Right cardiac atrium (tissue), 5 donors: ENCODE measurements at regions not wholly inside any gene's neighbourhood (a gene's known extent, or its start where the extent isn't known, plus 50 kb on each side); places are given as distances from the start of the nearest gene placed in this dataset.

Source experiments
- ATAC-seq, 2 donors: fragments of 200-7000 bp; cut with Tn5 transposase; one replicate each; pipeline versions ENCODE4 v1.8.0 to v1.9.1; 2020; ENCODE audit warnings: moderate library complexity in 2 of 2, mild to moderate bottlenecking in 1 of 2
- DNase-seq, 3 donors: peaks; one replicate each; pipeline ENCODE4 v3.0.0-alpha.2; 2020
- H3K27ac ChIP-seq: one replicate; pipeline ENCODE4 v1.5.1; 2013; ENCODE audit warnings: mild to moderate bottlenecking, low read length, control low read depth, moderate library complexity
- H3K27me3 ChIP-seq: one replicate; pipeline ENCODE4 v1.6.1; 2013; ENCODE audit not compliant: control insufficient read depth, insufficient read depth
- H3K4me1 ChIP-seq: one replicate; pipeline ENCODE4 v1.6.1; 2013; ENCODE audit warnings: low read length; ENCODE audit not compliant: control insufficient read depth, insufficient read depth
- H3K4me3 ChIP-seq: one replicate; pipeline ENCODE4 v1.5.1; 2013; ENCODE audit warnings: low read length, control low read depth
- H3K9me3 ChIP-seq: one replicate; pipeline ENCODE4 v1.6.1; 2013; ENCODE audit warnings: low read length; ENCODE audit not compliant: control insufficient read depth
- WGBS: extraction: QIAGEN DNeasy Blood & Tissue Kit; methylation state at CpG from one replicate; pipeline ENCODE4 v1.1.7; 2013; 5-methylcytosine and 5-hydroxymethylcytosine counted together
- intact Hi-C, 4 donors: fragments of 100-400 bp; cut with DNase I; formaldehyde crosslinking; loops; one replicate each; pipeline versions ENCODE4 v1.11.0 to v1.14.0; 2022 to 2023
- donor health status: healthy with polysubstance abuse.
- donor health status: DM: no; HTN: yes; CAD: no.
- donor health status: DM: no; HTN: no; CAD: no.
- donor health status: DM: no; HTN: yes; CAD: no; lungs with severe emphysema.
- donor health status: DM: yes; HTN: yes; CAD: no.

DNA sequence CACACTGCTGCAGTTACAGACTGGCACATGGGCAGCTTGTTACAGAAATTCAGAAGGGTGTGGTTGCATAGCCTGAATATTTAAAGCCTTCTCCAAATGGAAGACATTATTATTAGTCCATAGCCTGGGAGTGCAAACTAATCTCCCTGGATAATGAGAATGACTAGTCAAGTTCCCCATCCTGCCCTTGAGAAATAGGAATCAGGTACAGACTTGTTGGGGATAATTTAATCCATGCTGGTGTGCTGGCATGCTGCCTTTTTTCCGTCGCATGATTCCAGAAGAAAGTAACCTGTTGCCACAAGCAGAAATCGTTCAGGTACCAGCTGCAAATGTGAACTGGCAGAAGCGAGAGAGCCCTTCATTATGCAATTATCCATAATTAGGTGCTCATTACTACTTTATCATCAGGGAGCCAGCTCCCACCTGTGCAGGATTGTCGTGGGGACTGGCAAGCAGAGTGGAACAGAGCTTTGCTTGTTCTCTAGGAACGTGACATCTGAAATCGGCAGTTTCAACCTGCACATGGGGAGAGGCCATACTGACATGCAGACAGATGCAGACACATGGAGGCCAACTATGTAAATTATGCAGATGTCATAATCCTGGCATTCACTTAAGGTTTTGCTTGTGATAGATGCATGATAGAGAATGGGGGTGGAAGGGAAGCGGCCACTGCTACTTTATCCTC is 419.4 kb downstream of the PMP22 start:
- Histone ChIP-seq H3K27me3 (no peaks in the 10 kb centered on the region), H3K9me3 (no peaks in the 10 kb centered on the region), H3K4me3 (no peak overlapping the region), H3K27ac (no peak overlapping the region), H3K4me1 (no peaks in the 10 kb centered on the region)
- intact Hi-C loops = no loop called here
- no peak for DNase-seq
- WGBS = 48% methylated on average over 8 of the region's 8 CpGs
- ATAC-seq = no peak

DNA sequence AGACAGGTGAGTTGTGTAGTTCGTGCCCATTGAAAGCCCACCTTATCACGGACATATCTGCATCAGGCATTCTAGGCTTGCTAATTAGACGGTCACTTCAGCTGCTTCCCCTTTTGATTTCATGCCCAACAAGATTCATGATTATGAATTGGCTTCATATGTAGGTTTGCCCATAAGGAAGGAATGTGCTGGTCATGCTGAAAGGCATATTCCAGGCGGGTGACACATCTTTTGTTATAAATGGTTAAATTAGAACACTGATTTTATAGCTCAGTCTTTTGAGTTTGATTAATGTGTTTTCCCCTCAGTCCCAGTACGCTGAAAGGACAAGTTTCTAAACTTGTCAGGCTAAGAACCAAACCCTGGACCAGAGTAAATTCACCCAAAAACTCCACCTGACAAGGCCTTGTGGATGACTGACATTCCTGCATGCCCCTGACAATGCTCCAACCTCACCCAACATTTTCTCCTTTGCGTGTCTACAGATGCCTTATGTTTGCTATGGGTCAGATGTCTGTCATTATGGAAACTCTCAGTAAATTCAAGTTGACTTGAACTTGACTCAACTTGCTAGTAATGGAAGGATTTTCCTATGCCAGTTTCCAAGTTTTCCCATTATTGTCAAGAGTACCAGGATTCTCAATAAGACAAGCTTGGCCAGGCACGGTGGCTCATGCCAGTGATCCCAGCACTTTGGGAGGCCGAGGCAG is 421.9 kb downstream of the PMP22 start:
- WGBS = 82% methylated on average over 8 of the region's 8 CpGs
- Histone ChIP-seq H3K9me3 (no peaks in the 10 kb centered on the region), H3K4me3 (no peak overlapping the region), H3K27ac (no peak overlapping the region), H3K27me3 (no peaks in the 10 kb centered on the region), H3K4me1 (no peaks in the 10 kb centered on the region)
- intact Hi-C loops = no loop called here
- ATAC-seq (no peak), DNase-seq (no peak)

DNA sequence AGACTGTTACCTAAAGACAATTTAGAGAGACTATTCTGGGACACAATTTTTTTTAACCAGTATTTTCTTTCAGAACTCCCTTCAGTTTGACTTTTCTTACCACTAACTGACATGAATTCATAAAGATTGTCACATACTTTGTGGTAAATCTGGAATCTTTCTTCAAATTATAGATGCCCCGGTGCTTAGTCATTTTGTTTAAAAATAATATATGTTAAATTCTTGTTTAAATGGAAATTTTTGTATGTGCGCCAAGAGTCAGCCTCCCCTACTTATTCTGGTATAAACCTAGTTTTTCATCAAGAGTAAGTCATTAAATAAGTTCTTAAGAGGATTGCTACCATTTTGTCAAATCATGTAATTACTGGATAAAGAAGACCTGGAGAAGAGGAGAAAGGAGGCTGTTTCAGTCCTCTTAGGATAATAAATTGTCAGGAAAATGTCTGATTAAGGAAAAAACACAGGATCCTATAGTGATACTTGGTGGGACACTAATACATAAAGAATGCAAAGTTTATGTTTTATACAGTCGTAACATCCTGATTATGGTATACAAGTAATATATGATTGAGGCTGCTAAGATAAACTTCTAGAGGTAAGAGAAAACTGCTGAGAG is 424.4 kb downstream of the PMP22 start:
- DNase-seq (no peak), ATAC-seq (no peak)
- H3K27ac ChIP-seq = no peak overlapping the region
- peaks cover 2% of the 10 kb centered on the region for H3K9me3 ChIP-seq
- WGBS = 78% methylated on average over 3 of the region's 3 CpGs
- intact Hi-C loops = no loop called here
- H3K4me1 ChIP-seq = no peaks in the 10 kb centered on the region
- no peaks in the 10 kb centered on the region for H3K27me3 ChIP-seq
- no peak overlapping the region for H3K4me3 ChIP-seq

DNA sequence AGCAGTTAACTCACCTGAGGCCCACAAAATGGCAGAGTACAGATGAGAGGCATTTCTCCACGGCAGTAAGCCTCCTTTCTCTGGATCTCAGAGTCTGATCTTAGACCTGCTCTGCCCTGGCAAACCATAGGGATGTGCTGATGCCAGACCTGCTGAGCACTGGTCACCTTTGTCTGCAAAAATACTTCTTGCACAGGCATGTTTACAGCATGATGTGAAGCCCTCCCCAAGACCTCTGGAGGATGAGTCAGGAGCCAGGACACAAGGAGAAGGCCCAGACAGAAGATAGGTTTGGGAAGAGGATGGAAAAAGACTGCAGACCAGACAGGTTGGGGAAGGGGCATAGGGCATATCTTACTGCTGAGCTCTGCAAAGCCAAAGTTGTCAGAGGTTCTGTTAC is 426.6 kb downstream of the PMP22 start:
- intact Hi-C loops = no loop called here

DNA sequence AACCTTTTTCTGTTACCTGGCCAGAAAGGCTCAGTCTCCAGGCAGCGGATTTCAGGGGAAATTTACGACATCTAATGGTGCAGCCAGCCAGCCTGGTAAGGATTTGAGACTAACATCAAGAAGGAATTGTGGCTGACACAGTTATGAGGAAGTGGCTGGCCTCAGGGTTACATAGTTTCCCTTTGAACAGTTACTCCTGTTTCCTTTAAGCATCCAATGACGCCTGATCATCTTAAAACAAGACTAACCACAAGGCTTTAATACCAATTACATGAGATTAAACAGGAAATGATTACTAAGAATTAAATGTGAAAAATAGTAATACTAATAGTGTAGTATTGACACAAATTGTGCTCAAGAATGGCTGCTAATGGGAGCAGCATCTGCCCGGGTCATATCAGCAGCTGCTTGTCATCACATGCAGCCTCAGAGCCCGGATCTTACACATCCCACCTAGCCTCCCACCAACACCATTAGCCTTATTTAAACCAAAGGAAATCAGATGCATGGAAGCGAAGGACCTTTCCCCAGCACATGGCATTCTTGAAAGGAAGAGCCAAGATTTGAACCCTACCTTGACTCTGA is 431.8 kb downstream of the PMP22 start:
- Histone ChIP-seq H3K4me3 (no peak overlapping the region), H3K9me3 (peaks cover 2% of the 10 kb centered on the region), H3K27ac (no peak overlapping the region), H3K4me1 (no peaks in the 10 kb centered on the region), H3K27me3 (no peaks in the 10 kb centered on the region)
- intact Hi-C loops = no loop called here
- 28% methylated on average over 6 of the region's 6 CpGs for WGBS
- DNase-seq = no peak
- ATAC-seq = no peak

More for the DNA sequence above, 426.6 kb downstream of the PMP22 start:
- ATAC-seq (no peak), DNase-seq (no peak)
- H3K9me3 ChIP-seq = peaks cover 2% of the 10 kb centered on the region
- no peaks in the 10 kb centered on the region for H3K27me3 ChIP-seq
- WGBS = 40% methylated on average over 1 of the region's 1 CpG
- H3K4me3 ChIP-seq = no peak overlapping the region
- no peaks in the 10 kb centered on the region for H3K4me1 ChIP-seq
- no peak overlapping the region for H3K27ac ChIP-seq

DNA sequence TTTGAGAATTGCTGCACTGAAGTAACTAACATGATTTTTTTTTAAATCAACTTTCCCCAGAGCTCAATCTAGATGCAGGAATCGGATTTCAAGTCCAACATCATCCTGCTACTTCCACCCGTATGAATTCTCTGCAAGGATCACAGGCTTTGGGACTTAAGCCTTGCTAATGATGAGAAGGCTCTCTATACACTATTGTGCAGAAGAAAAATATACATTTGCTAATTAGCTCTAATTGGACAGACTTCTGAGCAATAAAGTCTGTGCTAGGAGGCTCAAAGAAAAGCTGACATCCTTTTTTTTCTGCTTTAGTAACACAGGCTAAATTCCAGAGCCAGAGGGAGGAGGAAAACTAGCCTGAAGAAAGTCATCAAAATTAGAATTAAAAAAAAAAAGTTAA is 433.6 kb downstream of the PMP22 start:
- H3K27me3 ChIP-seq = no peaks in the 10 kb centered on the region
- WGBS = 26% methylated on average over 2 of the region's 2 CpGs
- H3K4me3 ChIP-seq = no peak overlapping the region
- no peaks in the 10 kb centered on the region for H3K4me1 ChIP-seq
- H3K9me3 ChIP-seq = peaks cover under 1% of the 10 kb centered on the region
- no peak for ATAC-seq
- no peak overlapping the region for H3K27ac ChIP-seq
- intact Hi-C loops = no loop called here
- DNase-seq = no peak

DNA sequence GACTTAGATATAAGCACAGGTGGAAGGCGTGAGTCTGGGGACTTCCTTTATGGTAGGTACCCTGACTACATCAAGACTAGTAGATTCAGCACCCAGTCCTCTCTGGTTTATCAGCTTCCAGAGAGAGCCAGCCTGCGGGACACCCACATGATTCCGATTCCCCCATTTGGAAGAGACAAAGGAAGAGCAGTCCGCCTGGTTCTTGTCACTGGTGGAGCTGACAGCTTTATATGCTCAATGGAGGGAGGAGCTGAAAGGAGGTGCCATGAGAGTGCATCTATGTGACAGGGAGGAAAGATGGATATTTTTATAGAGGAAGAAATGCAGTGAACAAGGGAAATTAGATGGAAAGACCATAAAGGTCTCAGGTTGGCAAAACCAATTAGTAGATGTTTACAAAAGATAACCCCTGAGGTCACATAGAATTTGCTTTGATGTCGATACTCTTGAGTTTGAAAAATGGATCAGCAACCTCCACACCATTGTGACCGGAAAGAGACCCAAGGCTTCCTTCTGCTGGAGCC is 437.7 kb downstream of the PMP22 start:
- 40% methylated on average over 6 of the region's 6 CpGs for WGBS
- Histone ChIP-seq H3K27me3 (no peaks in the 10 kb centered on the region), H3K4me1 (no peaks in the 10 kb centered on the region), H3K9me3 (peaks cover 2% of the 10 kb centered on the region), H3K27ac (no peak overlapping the region), H3K4me3 (no peak overlapping the region)
- DNase-seq = no peak
- intact Hi-C loops = no loop called here
- no peak for ATAC-seq

DNA sequence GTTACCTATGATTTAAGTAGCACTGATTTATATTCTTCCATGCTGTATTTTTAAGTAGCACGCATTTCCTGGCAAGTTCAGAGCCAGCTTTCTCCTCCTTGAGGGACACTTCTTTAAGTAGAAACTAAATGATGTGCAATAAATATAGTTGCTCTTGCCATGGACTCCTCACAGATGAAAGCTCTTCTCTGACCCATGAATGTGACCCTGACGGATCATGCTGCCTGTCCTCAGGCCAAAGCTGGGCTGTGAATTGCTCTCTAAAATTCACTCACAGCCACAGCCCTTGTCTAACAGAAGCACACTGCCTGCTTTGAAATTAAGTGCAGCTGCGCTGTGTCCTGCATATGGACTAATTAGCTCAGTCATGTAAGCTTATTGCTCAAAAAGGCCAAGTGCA is 438.8 kb downstream of the PMP22 start:
- Histone ChIP-seq H3K27me3 (no peaks in the 10 kb centered on the region), H3K4me1 (no peaks in the 10 kb centered on the region), H3K9me3 (peaks cover 2% of the 10 kb centered on the region), H3K4me3 (no peak overlapping the region), H3K27ac (no peak overlapping the region)
- intact Hi-C loops = no loop called here
- DNase-seq = no peak
- ATAC-seq = no peak
- 72% methylated on average over 3 of the region's 3 CpGs for WGBS

DNA sequence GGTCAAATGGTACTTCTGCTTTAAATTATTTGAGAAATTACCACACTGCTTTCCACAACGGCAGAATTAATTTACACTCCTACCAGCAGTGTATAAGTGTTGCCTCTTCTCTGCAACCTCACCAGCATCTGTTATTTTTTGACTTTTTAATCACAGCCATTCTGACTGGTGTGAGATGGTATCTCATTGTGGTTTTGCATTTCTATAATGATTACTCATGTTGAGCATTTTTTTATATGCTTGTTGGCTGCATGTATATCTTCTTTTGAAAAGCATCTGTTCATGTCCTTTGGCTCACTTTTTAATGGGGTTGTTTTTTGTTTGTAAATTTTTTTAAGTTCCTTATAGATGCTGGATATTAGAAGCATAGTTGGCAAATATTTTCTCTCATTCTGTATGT is 446.7 kb downstream of the PMP22 start:
- 88% methylated on average over 1 of the region's 1 CpG for WGBS
- Histone ChIP-seq H3K4me1 (no peaks in the 10 kb centered on the region), H3K4me3 (no peak overlapping the region), H3K27me3 (no peaks in the 10 kb centered on the region), H3K9me3 (no peaks in the 10 kb centered on the region), H3K27ac (no peak overlapping the region)
- intact Hi-C loops = no loop called here
- no peak for ATAC-seq
- no peak for DNase-seq

DNA sequence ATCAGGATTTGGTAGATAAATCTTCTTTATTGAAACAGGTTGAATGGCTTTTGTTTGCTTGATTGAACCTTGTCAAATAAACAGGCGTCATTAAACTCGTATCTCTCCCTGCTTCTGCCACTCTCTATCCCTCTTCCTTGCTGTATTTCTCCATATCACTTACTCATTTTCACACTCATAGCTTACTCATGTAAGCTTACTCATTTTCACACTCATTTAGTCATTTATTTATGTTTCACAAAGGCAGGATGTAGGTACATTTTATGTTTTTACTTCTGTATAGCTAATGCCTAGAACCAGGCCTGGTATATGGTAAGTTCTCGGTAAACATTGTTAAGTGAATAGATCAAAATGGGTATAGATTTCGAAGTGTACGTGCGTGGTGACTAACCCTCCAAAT is 450.0 kb downstream of the PMP22 start:
- H3K9me3 ChIP-seq = no peaks in the 10 kb centered on the region
- intact Hi-C loops = no loop called here
- H3K4me3 ChIP-seq = no peak overlapping the region
- no peaks in the 10 kb centered on the region for H3K27me3 ChIP-seq
- DNase-seq (no peak), ATAC-seq (no peak)
- H3K27ac ChIP-seq = no peak overlapping the region
- H3K4me1 ChIP-seq = no peaks in the 10 kb centered on the region
- WGBS = 85% methylated on average over 6 of the region's 6 CpGs
